H1 (cell line): ENCODE measurements at regions not wholly inside any gene's neighbourhood (a gene's known extent, or its start where the extent isn't known, plus 50 kb on each side); places are given as distances from the start of the nearest gene placed in this dataset.

Experiments used
- CHD1 ChIP-seq: IDR thresholded peaks from 2 replicates; pipeline ENCODE4 v1.6.1; 2012; ENCODE audit warnings: low read depth, low read length, improper control_type of control experiment
- JUND ChIP-seq: IDR thresholded peaks from 2 replicates; pipeline ENCODE4 v1.6.1; 2011; ENCODE audit warnings: mild to moderate bottlenecking, improper control_type of control experiment, low read length
- NRF1 ChIP-seq: IDR thresholded peaks from 2 replicates; pipeline ENCODE4 v1.6.1; 2011; ENCODE audit warnings: mild to moderate bottlenecking, low read depth, low read length, improper control_type of control experiment
- SIRT6 ChIP-seq: IDR thresholded peaks from one replicate; pipeline ENCODE4 v1.7.1; 2012; ENCODE audit warnings: low read length, inconsistent platforms

- TF ChIP-seq CHD1 (no peak), JUND (no peak), NRF1 (no peak), SIRT6 (no peak)
- TF ChIP-seq, all 59 proteins: peak for 0
These were observed 129.4 kb upstream of the PITX1 start (continued) for GRCh38 chr5:135163391-135163790.
